ENCODE measurements at regions not wholly inside any gene's neighbourhood (a gene's known extent, or its start where the extent isn't known, plus 50 kb on each side); places are given as distances from the start of the nearest gene placed in this dataset.

- TF ChIP-seq CTCF (IDR thresholded peaks at IDR 0.05) (no peak), POLR2AphosphoS5 (IDR thresholded peaks at IDR 0.05; ENCODE audit: insufficient read depth in 1 of 2, low read depth in 1 of 2) (no peak), POLR2A (IDR thresholded peaks at IDR 0.05) (no peak)
Observed at GRCh38 chr3:104168386-104168785, 1198.3 kb upstream of the ALCAM start.
